Suprapubic skin (tissue), 4 donors: ENCODE measurements at regions not wholly inside any gene's neighbourhood (a gene's known extent, or its start where the extent isn't known, plus 50 kb on each side); places are given as distances from the start of the nearest gene placed in this dataset.

Source experiments
- DNase-seq, 2 donors: peaks; one replicate each; pipeline ENCODE4 v3.0.0-alpha.2; 2019; ENCODE audit warnings: low spot score in 2 of 2
- H3K27ac ChIP-seq: fragments of 200-600 bp; sonication (generic); one replicate; pipeline ENCODE4 v1.5.1; 2019
- H3K27me3 ChIP-seq: fragments of 200-600 bp; sonication (generic); one replicate; pipeline ENCODE4 v1.5.1; 2019
- H3K36me3 ChIP-seq: fragments of 200-600 bp; sonication (generic); one replicate; pipeline ENCODE4 v1.5.1; 2019
- H3K4me1 ChIP-seq: fragments of 200-600 bp; sonication (generic); one replicate; pipeline ENCODE4 v1.5.1; 2019
- H3K4me3 ChIP-seq: fragments of 200-600 bp; sonication (generic); one replicate; pipeline ENCODE4 v1.5.1; 2019; ENCODE audit warnings: mild to moderate bottlenecking
- H3K9me3 ChIP-seq: fragments of 200-600 bp; sonication (generic); one replicate; pipeline ENCODE4 v1.5.1; 2019
- EP300 ChIP-seq: sonication (generic); formaldehyde crosslinking; IDR thresholded peaks from one replicate; pipeline ENCODE4 v1.6.1; 2017; ENCODE audit warnings: antibody characterized with exemption
- POLR2A ChIP-seq, 2 donors: fragments of 450-650 bp; IDR thresholded peaks; one replicate each; pipeline ENCODE4 v1.6.1; 2017; ENCODE audit warnings: antibody characterized with exemption in 2 of 2, mild to moderate bottlenecking in 2 of 2, moderate library complexity in 2 of 2
- POLR2AphosphoS5 ChIP-seq, 3 donors: sonication (generic); formaldehyde crosslinking; IDR thresholded peaks; one replicate each; pipeline ENCODE4 v1.6.1; 2017; ENCODE audit warnings: antibody characterized with exemption in 3 of 3
- WGBS: methylation state at CpG from one replicate; pipeline ENCODE4 v1.1.5; 2018; 5-methylcytosine and 5-hydroxymethylcytosine counted together
- TF ChIP-seq, protein P1 (sequence below), 2 donors: fragments of 200-600 bp in 1 of 2; fragments of 450-650 bp in 1 of 2; sonication (generic) in 1 of 2; IDR thresholded peaks; one replicate each; pipeline ENCODE4 v1.5.1; 2016 to 2019; ENCODE audit warnings: antibody characterized with exemption in 2 of 2, mild to moderate bottlenecking in 1 of 2, moderate library complexity in 1 of 2

DNA sequence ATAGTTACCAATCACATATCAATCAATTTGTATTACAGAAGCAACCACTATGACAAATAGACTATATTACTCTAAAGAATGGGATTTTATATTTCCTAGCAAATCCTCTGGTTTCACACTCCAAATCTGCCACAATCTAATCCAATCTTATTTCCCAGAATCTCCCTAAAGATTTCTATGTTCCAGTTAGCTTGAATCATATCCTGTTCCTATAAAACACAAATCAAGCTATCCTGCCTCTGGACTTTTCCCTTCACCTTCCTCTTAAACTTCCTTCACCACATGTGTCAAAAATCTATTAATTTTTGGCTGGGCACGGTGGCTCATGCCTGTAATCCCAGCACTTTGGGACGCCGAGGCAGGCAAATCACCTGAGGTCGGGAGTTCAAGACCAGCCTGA is 50.0 kb downstream of the PIK3C2A start:
- Histone ChIP-seq H3K9me3 (no peaks in the 10 kb centered on the region), H3K4me3 (no peak overlapping the region), H3K27ac (no peak overlapping the region), H3K27me3 (no peaks in the 10 kb centered on the region), H3K36me3 (peaks cover 10% of the 10 kb centered on the region), H3K4me1 (peaks cover 4% of the 10 kb centered on the region)
- TF ChIP-seq POLR2A (IDR thresholded peaks at IDR 0.05) (no peak), POLR2AphosphoS5 (IDR thresholded peaks at IDR 0.05) (no peak), EP300 (no peak)
- TF ChIP-seq, protein P1, sequence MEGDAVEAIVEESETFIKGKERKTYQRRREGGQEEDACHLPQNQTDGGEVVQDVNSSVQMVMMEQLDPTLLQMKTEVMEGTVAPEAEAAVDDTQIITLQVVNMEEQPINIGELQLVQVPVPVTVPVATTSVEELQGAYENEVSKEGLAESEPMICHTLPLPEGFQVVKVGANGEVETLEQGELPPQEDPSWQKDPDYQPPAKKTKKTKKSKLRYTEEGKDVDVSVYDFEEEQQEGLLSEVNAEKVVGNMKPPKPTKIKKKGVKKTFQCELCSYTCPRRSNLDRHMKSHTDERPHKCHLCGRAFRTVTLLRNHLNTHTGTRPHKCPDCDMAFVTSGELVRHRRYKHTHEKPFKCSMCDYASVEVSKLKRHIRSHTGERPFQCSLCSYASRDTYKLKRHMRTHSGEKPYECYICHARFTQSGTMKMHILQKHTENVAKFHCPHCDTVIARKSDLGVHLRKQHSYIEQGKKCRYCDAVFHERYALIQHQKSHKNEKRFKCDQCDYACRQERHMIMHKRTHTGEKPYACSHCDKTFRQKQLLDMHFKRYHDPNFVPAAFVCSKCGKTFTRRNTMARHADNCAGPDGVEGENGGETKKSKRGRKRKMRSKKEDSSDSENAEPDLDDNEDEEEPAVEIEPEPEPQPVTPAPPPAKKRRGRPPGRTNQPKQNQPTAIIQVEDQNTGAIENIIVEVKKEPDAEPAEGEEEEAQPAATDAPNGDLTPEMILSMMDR (IDR thresholded peaks at IDR 0.05), result no peak
- WGBS, result 89% methylated on average over 4 of the region's 4 CpGs
- no peak for DNase-seq

DNA sequence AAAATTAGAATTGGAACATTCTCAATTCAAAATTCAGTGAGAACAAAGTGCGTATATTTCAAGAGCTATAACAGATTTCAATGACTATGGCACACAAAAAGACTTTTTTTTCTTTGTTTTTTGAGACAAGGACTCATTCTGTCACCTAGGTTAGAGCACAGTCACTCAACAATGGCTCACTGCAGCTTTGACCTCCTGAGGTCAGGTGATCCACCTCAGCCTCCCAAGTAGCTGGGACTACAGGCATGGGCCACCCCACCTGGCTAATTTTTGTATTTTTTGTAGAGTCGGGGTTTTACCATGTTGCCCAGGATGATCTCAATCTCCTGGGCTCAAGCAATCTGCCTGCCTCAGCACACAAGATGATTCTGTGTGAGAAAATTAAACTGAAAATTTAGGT is 51.5 kb downstream of the PIK3C2A start:
- peaks cover 4% of the 10 kb centered on the region for H3K4me1 ChIP-seq
- TF ChIP-seq, protein P1 (IDR thresholded peaks at IDR 0.05), result no peak
- TF ChIP-seq POLR2A (IDR thresholded peaks at IDR 0.05) (no peak), EP300 (no peak), POLR2AphosphoS5 (IDR thresholded peaks at IDR 0.05) (no peak)
- no peaks in the 10 kb centered on the region for H3K27me3 ChIP-seq
- no peak overlapping the region for H3K4me3 ChIP-seq
- peaks cover 10% of the 10 kb centered on the region for H3K36me3 ChIP-seq
- no peaks in the 10 kb centered on the region for H3K9me3 ChIP-seq
- no peak for DNase-seq
- no peak overlapping the region for H3K27ac ChIP-seq
- WGBS, result 94% methylated on average over 2 of the region's 2 CpGs

DNA sequence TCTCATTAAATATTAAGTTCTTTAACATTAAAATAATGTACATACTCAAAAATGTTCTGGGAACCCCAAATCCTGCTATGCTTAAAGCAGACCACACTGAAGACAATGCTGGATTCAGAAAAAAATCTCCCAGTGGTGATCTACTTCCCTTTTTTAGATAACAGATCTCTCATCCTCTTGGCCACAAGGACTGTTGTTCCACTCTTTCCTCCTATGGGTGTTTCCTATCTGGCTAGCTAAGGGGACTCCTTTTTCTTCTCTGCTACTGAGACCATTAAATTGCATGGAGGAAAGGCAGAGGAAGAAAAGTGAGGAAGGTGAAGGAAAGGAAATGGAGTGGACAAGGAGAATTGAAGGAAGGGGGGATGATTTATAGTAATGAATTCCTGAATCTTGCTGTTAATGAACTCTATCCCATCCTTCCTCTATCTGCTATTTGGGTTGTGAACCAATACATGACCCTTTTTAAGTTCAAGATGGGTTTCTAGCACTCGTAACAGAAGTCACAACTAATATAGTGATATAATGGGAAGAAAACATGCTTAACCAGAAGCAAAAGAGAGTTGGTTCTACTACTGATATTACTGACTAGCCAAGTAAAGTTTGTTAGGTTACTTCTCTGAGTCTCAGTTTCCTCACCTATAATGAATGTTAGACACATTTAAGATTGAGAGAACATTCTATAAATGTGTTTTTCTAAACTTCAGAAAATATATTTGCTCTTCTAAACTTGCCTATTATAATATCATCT is 53.2 kb downstream of the PIK3C2A start:
- no peaks in the 10 kb centered on the region for H3K27me3 ChIP-seq
- 91% methylated on average over 1 of the region's 1 CpG for WGBS
- no peak overlapping the region for H3K27ac ChIP-seq
- H3K36me3 ChIP-seq, result peaks cover 10% of the 10 kb centered on the region
- H3K4me1 ChIP-seq, result no peaks in the 10 kb centered on the region
- no peak for DNase-seq
- no peak overlapping the region for H3K4me3 ChIP-seq
- H3K9me3 ChIP-seq, result no peaks in the 10 kb centered on the region
- TF ChIP-seq EP300 (no peak), POLR2AphosphoS5 (IDR thresholded peaks at IDR 0.05) (no peak), POLR2A (IDR thresholded peaks at IDR 0.05) (no peak)
- TF ChIP-seq, protein P1 (IDR thresholded peaks at IDR 0.05), result no peak

DNA sequence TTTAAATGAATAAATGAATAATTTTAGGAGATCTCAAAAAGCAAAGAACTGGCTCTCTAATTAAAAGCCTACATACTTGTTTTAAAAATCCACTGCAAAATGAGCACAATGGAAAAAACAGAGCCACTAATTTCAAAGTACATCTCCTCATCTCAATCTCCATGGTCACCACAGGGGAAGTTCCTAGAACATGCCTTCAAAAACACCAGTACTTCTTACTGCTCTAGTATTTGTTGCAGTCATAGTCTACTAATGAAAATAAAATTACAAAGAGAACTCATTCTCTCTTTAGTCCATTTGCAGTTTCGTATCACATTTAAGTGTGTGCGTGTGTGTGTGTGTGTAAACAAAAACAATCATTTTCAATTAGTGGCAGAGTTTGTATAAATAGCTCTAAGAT is 54.0 kb downstream of the PIK3C2A start:
- TF ChIP-seq EP300, result no peak
- TF ChIP-seq POLR2AphosphoS5 (IDR thresholded peaks at IDR 0.05), result no peak
- TF ChIP-seq, protein P1 (IDR thresholded peaks at IDR 0.05), result no peak
- TF ChIP-seq POLR2A (IDR thresholded peaks at IDR 0.05), result no peak
- peaks cover 10% of the 10 kb centered on the region for H3K36me3 ChIP-seq
- no peaks in the 10 kb centered on the region for H3K4me1 ChIP-seq
- H3K4me3 ChIP-seq, result no peak overlapping the region
- H3K9me3 ChIP-seq, result no peaks in the 10 kb centered on the region
- no peaks in the 10 kb centered on the region for H3K27me3 ChIP-seq
- peak overlapping the region; percentile 10 for H3K27ac ChIP-seq
- WGBS, result 88% methylated on average over 2 of the region's 2 CpGs
- DNase-seq, result no peak

DNA sequence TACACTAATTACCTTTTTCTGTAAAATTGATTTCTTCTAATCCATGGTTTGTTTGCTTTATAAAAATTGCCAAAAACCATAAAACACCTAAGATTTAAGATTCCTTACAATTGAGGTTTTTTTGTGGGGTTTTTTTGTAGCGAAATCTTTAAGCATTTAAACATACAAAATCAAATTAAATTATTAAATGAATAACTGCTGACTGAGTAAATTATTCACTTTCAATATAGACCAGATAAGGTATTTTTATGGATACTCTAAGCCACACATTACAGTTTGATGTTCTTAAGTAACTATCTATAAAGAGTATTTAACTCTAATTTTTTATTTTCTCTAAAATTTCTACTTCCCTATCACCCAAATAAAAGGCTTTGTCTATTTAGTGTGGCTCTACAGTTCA is 55.5 kb downstream of the PIK3C2A start:
- DNase-seq, result no peak
- WGBS, result 98% methylated on average over 1 of the region's 1 CpG
- H3K9me3 ChIP-seq, result no peaks in the 10 kb centered on the region
- H3K36me3 ChIP-seq, result peaks cover 20% of the 10 kb centered on the region
- TF ChIP-seq POLR2A (IDR thresholded peaks at IDR 0.05), result no peak
- no peak for TF ChIP-seq EP300
- TF ChIP-seq, protein P1 (IDR thresholded peaks at IDR 0.05), result no peak
- TF ChIP-seq POLR2AphosphoS5 (IDR thresholded peaks at IDR 0.05), result no peak
- no peaks in the 10 kb centered on the region for H3K4me1 ChIP-seq
- no peak overlapping the region for H3K27ac ChIP-seq
- no peak overlapping the region for H3K4me3 ChIP-seq
- no peaks in the 10 kb centered on the region for H3K27me3 ChIP-seq
